T-helper 9 cell (primary cell): ENCODE measurements at regions not wholly inside any gene's neighbourhood (a gene's known extent, or its start where the extent isn't known, plus 50 kb on each side); places are given as distances from the start of the nearest gene placed in this dataset.
"Not testable (repeated sequence)": the region's sequence is repeated elsewhere in the genome, so short reads cannot be mapped to it uniquely, and the experiment has no call there.

Experiments
- DNase-seq: peaks from one replicate; pipeline ENCODE4 v3.0.0-alpha.2; 2020

DNA sequence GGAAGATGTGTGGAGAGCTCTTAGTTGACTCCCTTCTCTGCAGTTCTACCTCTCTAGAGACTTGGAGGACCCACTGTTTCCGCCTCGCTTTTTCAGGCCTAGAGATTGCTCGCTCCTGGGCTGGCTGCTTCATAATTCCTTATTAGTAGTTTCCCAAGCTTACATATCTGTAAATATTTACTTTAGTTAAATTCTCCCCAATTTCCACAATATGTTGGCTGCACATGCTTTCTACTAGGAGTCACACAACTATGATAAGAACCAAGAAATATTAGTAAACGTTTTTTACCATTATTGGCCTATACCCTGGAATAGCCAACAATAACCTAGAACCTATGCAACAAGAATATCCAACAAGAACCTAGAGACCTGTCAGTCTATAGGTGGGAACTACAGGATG is 129.0 kb upstream of the RUNX1 start:
- DNase-seq: no peak

DNA sequence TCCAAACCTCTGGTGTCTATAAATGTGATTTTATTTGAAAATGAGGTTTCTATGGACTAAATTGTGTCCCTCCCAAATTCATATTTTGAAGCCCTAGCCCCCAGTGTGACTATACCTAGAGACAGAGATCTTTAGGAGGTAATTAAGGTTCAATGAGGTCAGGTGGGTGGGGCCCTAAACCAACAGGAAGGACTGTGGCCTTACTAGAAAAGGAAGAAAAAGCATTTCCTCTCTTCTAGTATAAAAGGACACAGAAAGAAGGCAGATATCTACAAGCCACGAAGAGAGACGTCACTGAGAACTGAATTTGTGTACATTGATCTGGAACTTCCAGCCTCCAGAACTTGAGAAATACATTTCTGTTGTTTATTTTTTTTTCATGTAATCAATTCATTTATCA is 123.1 kb upstream of the RUNX1 start:
- DNase-seq: no peak

DNA sequence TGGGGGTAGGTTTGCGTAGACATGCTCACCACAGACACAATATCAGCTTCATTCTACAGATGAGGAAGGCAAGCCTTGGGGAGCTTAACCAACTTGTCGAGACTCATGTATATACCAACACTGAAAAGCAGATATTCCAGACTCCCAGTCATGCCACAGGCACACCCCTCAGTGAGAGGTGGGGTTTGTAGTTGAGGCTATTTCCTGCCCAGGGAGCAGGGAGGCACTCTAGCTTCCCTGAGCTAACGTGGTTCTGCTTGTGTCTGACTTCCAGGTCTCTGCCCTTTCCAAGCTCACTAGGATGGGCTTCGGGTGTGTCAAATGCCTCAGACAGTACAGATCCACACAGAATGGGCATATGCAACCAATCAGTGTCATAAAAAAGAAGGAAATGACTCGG is 122.3 kb upstream of the RUNX1 start:
- no peak for DNase-seq

DNA sequence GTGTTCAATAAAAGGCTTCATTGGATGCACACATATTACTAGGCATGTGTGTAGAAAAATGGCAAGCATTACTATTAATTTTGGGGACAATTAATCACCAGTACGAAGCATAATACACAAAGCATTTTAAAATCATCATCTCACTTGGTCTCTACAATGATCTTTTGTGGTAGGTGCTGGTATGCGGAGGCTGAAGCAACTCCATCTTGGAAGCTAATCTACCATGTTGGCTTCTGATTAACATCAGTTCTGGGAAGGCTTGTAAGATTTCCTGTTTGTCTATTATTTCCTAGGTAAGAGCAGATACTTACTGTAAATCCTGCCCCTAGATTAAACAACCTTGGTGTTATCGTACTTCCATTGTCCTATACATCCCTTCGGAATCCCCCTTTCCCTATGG is 121.7 kb upstream of the RUNX1 start:
- no peak for DNase-seq

DNA sequence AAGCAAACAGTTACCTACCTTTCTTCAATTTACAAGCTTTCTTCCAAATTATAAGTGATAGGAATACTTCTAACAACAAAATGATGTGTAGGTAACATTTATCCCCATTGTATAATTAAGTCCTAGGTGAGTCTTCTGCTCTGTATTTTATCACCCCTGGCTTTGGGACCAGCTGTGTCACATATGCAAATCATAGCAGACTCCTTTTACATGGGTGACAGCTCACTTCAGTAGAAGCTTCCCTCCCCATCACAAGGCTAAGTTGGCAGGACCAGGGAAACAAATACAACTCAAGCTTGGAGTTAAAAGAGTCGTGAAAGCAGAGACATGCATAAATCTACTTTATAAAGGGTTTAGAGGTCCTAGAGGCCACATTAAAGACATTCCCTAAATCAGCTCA is 121.1 kb upstream of the RUNX1 start:
- no peak for DNase-seq

DNA sequence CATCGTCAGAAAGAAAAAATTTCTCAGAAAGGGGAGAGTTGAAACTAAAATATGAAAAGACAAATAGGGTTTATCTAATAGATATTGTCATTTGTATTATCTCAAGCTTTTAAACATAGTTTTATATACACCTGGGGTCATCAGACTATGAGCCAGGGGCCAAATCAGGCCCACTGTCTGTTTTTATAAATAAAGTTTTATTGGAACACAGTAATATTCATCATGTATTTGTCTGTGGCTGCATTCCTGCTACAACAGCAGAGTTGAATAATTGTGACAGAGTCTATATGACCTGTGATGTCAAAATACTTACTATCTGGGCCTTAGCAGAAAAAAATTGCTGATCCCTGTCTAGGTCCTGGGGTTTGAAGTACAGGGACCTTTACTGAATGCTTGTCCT is 120.5 kb upstream of the RUNX1 start:
- DNase-seq: no peak

DNA sequence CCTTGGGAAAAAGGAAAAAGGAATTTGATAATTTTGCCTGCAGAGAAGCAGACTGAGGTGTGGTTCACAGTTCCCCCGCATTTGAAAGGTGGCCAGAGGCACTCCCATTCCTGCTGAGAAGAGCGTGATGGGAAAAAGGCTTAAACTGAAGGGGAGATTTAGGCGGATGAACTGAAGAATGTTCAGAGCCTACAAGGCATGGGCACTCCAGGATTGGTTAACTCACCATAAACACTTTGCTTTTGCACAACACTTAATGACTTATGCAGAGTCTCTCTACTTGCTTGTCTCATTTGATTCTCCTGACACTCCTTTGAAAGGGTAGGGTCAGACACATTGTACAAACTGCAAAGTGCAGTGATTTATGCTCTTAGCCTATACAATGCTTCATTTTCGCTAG is 119.6 kb upstream of the RUNX1 start:
- no peak for DNase-seq

DNA sequence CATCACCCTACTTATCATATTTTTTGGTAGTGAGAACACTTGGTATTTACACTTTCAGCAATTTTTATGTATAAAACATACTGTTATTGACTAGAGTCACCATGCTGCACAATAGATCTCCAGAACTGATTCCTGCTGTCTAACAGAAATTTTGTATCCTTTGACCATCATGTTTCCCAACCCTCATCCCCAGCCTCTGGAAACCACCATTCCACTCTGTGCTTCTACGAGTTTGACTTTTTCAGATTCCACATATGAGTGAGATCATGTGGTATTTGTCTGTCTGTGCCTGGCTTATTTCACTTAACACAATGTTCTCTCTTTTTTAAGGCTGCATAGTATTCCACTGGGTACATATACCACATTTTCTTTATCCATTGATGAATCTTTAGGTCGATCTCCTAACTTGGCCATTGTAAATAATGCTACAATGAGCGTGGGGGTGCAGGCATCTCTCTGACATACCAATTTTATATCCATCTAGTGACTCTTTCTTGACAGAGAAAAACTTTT is 115.9 kb upstream of the RUNX1 start:
- no peak for DNase-seq

DNA sequence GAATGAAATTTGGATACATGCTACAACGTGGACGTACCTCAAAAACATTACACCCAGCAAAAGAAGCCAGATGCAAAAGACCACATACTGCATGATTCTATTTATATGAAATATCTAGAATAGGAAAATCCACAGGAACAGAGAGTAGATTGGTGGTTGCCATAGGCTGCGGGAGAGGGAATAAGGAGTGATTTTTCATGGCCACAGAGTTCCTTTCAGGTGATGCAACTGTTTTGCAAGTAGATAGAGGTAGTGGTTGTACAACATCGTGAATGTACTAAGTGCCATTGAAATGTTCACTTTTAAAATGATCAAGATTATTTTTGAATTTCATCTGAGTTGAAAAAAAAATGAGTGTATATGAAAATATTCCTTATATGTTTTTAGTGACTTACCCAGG is 115.3 kb upstream of the RUNX1 start:
- no peak for DNase-seq

DNA sequence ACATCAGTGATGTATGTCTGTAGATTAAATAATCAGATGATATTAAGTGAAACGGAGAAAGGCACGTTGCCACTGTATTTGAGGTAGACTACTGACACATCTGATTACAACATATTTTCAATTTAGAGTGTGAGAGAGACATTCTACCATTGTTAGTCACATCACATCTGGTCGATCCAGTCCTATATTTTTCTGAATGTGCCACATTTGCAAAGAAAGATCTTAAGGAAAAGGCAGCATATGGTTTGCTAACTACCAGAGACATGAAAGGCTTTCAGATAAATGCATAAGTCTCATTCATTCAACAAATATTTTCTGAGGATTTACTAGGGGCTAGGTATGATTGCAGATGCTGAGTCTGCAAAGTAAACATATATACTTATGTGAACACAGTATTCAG is 114.3 kb upstream of the RUNX1 start:
- no peak for DNase-seq

DNA sequence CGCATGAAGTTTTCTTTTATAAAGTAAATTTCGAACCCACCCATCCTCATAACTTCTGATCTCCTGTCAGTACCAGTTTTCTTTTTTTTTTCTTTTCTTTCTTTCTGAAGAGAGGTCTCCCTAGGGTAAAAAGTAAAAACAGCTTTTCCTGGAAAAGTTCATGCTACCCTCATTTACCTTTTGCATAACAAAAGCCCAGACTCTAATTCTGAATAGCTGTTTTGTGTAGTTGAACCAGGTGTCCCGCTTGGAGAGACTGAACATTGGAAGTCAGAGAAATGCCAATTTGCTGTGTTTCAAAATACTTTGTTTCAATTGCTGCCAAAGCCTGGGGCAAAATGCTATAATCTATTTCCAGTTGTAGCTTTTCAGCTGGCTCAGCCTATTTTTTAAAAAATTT is 113.7 kb upstream of the RUNX1 start:
- DNase-seq: no peak

DNA sequence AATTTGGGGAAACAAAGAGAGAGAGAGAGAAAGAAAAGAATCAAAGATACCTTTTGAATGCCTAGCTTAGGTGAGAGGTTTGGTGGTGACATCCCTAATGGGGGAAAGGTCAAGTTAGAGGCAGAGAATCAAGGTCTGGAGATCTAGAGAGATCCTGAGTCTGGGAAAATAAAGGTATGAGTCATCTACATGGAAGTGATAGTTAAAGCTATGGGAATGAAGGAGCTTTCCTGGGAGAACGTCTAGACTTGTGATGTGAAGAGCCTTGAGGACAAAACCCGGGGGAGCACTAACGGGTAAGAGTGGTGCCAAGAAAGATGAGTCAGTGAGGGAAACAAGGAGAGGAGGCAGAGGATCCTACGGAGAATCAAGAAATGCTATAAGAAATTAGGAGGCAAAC is 110.8 kb upstream of the RUNX1 start:
- DNase-seq: no peak

DNA sequence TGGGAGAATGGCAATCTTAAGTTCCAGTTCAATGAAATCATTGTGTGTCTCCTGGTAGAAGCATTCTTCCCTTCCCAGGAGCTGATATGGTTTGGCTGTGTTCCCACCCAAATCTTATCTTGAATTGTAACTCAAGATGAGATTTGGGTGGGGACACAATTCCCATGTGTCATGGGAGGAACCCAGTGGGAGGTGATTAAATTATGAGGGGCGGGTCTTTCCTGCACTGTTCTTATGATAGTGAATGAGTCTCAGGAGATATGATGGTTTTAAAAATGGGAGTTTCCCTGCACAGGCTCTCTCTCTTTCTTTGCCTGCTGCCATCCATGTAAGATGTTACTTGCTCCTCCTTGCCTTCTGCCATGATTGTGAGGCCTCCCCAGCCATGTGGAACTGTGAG is 108.3 kb upstream of the RUNX1 start:
- not testable (repeated sequence) for DNase-seq

DNA sequence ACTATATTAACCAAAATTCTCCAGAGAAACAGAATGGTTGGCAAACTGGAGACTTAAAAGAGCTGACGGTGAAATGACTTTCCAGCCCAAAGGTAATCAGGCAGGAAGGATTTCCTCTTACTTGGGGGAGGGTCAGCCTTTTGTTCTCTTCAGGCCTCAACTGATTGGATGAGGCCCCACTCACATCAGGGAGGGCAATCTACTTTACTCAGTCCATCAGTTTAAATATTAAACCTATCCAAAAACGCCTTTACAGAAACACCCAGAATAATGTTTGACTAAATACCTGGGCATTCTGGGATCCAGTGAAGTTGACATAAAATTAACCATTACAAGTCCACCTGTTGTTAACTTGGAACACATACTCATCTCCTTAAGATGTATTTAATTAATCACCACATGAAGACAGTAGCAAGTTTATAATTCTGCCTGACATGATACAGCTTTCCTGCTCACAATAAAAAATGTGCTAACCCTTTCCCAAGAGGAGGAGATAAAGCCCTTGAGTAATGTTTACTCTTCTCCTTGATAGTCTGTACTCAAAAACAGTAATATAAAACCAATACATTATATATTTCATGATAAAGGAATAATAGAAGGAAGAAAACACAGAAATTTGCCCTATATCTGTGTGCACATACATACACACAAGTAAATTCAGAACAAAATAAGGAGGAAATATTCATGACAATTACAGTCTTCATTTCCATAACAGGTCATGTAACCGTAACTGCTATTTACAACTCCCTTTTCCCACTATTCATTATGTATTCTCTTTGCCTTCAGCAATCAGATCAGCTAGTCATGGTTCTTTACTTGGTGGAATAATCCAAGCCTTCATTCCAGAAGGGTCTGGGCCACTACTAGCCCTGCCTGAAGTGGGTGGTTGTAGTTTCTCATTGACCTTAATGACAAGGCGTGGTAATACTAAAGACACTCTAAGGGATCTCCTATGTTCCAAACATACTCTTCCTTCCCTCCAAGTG is 107.5 kb upstream of the RUNX1 start:
- no peak for DNase-seq

DNA sequence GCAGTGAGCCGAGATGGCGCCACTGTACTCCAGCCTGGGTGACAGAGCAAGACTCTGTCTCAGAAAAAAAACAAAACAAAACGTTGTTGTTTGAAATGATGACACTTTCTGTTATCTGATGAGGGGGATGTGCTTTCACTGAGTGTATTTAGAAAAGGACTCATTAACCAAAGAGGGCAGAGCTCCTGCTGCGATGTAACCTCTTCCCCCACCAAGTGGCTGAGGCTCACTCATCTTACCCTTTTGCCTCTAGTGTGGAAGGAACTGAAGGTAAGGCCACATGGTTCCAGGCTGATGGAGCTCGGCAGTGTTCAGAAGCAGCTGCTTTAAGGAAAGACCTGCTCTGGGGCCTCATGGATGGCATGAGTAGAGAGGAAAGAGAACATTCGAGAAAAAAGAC is 105.7 kb upstream of the RUNX1 start:
- no peak for DNase-seq

DNA sequence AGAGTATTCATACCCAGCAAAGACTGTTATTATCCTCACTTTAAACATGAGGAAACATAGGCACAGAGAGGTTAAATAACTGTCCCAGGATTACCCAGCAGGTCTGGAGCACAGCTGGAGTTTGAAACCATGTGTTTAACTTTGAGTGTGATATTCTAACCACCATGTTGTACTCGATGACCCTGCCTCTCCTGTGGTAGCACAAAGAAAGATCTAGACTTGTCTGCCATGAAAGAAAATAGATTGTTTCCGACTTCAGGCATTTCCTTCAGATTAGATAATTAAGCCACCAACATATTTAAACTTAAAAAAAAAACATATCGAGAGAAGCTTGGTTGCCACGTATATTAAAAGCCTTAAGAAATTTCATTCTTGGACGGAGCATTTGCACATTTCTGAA is 104.6 kb upstream of the RUNX1 start:
- DNase-seq: no peak

DNA sequence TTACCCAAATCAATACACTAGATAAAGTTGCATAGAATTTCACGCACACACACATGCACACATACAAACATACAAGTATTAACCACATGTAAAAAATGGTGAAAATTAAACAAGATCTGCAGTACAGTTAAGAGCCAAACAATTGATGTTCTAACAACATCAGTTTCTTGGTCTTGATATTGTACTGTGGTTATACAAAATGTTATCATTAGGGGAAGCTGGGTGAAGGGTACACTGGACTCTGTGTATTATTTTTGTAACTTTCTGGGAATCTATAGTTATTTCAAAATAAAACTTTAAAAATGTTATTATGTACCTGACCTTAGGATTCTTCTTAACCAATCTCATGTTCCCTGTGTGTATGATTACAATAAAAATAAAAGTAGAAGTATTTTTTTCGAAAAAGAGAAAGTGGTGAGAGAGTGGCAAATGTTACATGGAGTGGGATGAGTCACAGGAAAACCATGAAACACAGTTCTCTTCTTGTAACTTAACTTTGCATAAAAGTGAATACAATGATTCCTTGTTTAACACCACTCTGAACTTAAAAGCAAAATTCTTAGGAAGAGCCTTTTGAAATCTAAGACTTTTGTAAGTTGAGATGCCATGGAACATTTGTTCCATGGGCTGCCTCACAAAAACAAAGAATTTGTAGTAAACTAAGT is 101.6 kb upstream of the RUNX1 start:
- no peak for DNase-seq

DNA sequence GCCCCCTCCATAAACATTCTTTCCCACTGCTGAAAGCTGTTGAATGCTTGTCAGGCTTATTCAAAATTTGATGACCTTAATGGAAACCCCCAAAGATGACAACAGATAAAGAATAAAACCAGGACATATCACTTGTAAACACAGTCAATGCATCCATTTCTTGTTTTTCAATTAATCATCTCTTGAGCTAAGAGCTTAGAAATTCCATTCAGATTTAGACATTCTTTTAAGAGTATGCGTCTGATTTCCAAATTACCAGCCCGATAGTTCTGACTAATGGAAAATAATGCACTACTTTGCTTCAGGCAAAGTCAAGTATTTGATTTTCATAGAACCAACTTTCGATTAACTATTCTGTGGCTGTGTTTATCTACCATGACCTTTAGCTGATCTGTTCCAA is 100.6 kb upstream of the RUNX1 start:
- no peak for DNase-seq

DNA sequence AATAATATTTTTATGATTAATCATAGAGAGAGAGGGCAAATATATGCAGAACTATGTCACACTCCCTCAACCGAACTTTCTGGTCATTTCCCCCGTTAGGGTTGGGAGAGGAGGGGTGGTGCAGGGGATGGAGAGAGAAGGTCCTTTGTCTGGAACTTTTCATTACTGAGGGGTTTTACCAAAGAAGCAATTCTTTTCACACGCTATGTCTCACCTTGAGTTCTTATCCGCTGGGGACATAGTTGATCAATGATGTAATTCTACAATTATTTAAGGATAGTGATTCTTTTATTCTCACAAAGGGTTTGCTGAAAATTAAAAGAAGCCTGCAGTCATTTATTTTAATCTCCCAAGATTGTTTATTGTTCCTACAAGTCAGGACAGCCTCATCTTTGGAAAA is 98.3 kb upstream of the RUNX1 start:
- no peak for DNase-seq

DNA sequence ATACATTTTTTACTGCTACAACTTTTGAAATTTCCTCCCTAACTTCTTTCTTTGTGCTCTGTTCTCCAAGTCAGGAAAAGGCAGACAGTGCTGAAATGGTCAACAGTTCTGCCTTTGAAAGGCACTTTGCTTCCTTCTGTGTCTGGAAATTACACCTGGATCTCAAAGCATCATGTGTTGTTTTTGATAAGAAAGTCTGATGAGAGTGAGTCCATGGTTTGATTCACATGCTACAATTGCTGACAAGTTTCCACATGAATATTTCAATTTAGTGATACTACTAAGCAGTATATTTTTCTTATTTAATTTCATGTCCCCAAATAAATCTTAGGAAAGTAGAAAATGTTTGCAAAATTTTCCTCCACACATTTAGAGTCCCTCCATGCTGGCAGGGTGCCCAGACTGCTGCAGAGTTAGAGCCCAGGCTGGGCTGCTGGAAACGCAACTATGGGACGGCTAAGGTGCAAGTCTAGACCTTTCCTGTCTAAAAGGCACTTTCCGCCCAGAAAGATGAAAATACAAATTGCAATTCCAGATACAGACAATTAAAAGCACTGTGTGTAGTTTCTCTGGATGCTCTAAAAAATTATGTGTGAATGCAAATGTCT is 96.6 kb upstream of the RUNX1 start:
- DNase-seq: no peak

DNA sequence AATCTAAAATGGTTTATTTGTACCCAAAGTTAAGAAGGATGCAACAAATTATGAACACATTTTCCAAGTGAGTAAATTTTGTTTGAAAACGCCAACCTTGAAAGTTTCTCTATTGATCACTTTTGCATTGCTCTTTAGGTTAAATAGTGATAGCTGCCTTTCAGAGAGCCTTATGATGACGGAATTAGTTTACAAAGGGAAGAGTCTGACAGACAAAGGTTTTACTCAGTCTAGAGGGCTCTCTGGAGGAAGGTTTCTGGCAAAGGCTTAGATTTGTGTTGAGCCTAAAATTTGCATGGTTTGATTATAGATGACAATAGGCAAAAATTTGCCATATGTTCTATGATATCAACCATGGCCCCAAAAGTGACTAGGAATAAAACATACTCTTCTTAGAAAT is 95.9 kb upstream of the RUNX1 start:
- no peak for DNase-seq

DNA sequence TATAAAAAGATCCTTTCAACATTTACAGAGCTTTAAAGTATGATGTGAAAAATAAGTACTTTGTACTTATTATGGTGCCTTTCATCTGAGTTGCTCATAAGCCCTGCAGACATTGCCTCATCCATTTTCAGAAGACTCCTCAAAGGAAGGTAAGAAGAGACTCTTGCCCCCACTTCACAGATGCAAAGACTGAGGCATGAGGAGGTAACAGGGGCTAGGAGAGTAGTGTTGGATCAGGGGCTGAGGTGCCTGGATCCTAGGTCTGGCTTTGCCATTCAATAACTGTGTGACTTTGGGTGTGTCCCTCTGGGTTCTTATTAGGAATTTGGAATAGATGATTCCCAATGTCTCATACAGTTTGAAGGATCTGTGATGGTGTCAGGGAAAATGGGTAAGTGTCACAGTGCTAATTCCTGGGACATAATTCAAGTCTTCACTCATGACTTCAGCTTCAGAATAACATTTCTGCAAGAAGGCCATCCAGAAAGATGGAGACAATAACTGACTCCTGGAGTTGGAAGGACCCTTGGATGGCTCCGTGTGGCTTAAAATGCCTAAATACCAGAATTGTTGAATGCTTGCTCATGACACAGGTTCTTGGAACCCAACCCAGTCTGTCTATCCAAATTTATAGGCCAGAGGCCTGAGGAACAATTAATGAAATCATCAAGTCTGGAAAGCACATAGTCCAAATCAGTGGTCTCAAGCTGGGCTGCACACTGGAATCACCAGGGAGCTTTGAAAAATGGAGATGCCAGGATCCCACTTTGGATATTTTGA is 93.1 kb upstream of the RUNX1 start:
- DNase-seq: no peak

DNA sequence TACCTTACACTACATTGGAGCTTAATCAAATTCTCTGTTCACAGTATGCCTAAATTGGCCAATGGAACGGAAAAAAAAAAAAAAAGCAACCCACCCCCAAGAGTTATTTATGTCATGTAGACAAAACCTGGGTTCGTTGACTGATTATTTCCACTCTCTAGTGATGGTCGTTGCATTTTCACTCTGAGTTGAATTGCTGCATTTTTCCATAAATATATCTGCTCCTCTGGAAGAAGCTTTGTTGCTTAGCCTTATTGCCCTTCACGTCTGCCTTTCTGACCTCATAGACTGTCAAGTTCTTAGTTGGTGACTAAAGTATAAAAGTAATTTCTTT is 90.2 kb upstream of the RUNX1 start:
- DNase-seq: no peak
